ENCODE measurements at regions not wholly inside any gene's neighbourhood (a gene's known extent, or its start where the extent isn't known, plus 50 kb on each side); places are given as distances from the start of the nearest gene placed in this dataset.

DNA sequence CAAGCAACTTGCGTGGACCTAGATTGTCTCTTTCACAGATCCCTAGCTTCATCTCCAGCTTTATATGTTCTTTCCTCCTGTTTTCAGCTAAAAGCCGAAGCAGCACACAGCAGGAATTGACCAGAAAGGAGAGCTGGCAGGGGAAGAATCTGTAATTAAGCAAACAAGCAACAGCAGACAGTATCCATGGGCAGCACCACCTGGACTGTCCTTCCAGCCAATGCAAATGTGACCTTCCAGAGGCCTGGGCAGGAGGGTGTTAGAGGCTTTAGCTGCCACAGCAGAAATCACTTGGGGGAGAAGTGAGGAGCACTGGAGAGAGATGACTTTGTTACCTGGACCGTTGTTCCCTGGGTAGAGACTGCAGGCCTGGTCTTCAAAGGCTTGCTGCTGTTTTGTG, 427.6 kb upstream of the GOT2 start:
- TF ChIP-seq, protein P1, sequence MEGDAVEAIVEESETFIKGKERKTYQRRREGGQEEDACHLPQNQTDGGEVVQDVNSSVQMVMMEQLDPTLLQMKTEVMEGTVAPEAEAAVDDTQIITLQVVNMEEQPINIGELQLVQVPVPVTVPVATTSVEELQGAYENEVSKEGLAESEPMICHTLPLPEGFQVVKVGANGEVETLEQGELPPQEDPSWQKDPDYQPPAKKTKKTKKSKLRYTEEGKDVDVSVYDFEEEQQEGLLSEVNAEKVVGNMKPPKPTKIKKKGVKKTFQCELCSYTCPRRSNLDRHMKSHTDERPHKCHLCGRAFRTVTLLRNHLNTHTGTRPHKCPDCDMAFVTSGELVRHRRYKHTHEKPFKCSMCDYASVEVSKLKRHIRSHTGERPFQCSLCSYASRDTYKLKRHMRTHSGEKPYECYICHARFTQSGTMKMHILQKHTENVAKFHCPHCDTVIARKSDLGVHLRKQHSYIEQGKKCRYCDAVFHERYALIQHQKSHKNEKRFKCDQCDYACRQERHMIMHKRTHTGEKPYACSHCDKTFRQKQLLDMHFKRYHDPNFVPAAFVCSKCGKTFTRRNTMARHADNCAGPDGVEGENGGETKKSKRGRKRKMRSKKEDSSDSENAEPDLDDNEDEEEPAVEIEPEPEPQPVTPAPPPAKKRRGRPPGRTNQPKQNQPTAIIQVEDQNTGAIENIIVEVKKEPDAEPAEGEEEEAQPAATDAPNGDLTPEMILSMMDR (IDR thresholded peaks at IDR 0.05; ENCODE audit: insufficient read depth, low read length), result no peak
- no peak overlapping the region for H3K4me3 ChIP-seq (ENCODE audit: low read depth, low read length)
- no peak for DNase-seq (ENCODE audit: low read depth)

DNA sequence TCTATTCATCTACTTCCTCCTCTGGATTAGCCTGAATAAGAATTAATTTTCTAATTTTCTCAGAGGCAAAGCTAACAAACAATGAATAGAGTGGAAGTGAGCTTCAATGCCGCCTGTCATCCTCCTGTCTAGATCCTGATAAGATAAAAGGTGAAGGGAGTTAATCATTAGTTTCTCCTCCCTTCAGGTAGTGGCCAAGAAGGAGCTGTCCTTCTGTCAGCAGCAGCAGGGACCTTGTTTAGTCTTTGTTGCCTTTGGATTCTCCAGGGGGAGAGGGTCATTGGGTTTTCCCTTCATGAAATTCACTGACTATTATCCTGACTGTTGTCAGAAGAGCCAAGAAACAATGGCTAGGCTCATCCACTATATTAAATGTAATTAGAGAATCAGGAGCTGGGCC, 420.2 kb upstream of the GOT2 start:
- TF ChIP-seq, protein P1 (IDR thresholded peaks at IDR 0.05; ENCODE audit: insufficient read depth, low read length), result no peak
- no peak for DNase-seq (ENCODE audit: low read depth)

DNA sequence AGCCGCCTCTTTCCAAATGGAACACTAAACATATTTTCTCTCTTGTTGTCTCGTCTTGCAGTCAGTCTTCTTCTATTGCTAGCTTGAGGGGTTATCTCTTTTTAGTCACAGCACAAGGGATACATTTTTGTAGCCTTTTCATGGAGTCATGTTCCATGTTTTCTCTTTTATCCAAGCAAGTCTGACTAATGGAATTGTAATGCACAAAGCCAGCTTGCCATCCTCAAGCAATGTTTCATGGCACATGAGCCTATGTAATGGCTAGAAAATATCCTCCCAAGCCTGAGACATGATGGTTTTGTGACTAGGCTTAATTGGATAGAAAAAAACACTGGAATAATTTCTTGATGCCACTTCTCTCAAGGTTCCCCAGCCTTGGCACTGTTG, 414.6 kb upstream of the GOT2 start:
- TF ChIP-seq, protein P1 (IDR thresholded peaks at IDR 0.05; ENCODE audit: insufficient read depth, low read length), result no peak
- no peak for DNase-seq (ENCODE audit: low read depth)
- H3K4me3 ChIP-seq (ENCODE audit: low read depth, low read length), result no peak overlapping the region

More for the DNA sequence above, 420.2 kb upstream of the GOT2 start:
- H3K4me3 ChIP-seq (ENCODE audit: low read depth, low read length), result no peak overlapping the region

DNA sequence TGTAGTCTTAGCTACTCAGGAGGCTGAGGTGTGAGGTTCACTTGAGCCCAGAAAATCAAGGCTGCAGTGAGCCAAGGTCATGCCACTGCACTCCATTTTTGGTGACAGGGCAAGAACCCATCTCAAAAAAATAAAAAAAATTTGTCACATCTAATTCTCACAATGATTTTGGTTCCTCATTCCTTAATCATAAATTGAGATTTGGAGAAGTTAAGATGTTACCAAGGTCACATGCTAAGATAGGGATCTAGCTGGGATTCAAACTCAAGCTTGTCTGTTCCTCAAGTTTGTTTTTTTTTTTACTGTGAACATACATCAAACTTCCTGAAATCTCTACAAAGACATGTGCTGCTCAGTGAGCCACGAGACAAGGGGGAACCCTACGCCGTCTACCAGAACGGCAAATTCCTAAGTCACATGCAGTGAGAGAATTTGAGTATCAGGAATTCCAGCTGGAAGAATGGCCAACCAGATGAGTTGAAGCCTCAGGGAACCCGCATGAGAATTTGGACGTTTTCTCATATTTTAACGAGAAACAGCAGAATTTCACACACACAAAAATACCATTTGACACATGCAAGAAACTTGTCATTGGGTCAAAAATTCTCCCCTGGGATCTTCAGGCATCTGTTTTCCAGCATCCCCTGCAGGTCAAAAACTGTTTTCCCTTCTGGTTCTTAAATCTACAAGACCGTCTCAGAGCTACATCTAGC, 414.1 kb upstream of the GOT2 start:
- TF ChIP-seq, protein P1 (IDR thresholded peaks at IDR 0.05; ENCODE audit: insufficient read depth, low read length), result no peak
- H3K4me3 ChIP-seq (ENCODE audit: low read depth, low read length), result no peak overlapping the region
- DNase-seq (ENCODE audit: low read depth), result no peak

DNA sequence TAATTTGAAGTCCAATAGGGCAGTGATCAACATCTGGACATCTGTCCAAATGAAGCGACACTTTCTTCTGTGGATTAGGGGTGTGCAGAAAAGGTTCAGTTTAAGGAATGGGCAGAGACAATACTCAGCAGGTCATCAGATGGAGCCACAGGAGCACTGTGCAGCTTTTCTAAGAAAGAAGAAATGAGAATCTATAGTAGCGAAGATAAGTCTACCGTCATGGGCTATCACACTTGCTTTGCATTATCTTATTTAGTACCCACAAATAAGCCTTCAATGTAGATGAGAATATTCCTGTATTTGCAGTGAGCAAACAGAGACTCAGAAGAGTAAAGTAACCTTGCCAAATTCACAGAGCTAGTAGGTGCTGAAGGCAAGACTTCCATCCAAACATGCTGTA, 412.0 kb upstream of the GOT2 start:
- no peak overlapping the region for H3K4me3 ChIP-seq (ENCODE audit: low read depth, low read length)
- TF ChIP-seq, protein P1 (IDR thresholded peaks at IDR 0.05; ENCODE audit: insufficient read depth, low read length), result no peak
- no peak for DNase-seq (ENCODE audit: low read depth)

DNA sequence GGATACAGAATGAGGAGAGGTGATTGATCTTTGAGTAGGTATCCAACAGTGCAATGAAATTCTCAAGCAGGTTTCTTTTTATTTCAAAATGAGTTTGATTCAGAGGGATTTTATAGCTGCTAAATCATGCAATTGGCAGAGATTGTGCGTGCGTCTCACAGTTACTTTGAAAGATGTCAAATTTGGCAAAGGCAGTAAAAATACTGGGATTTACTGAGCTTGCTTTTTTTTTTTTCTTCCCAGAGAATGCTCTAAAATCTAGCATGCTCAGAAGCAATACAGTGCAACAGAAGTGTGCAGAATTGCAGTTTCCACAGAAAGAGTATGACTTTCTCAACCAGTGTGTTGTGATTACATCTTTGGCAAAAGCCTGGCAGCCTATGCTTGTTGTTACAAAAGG, 410.7 kb upstream of the GOT2 start:
- TF ChIP-seq, protein P1 (IDR thresholded peaks at IDR 0.05; ENCODE audit: insufficient read depth, low read length), result no peak
- DNase-seq (ENCODE audit: low read depth), result no peak
- H3K4me3 ChIP-seq (ENCODE audit: low read depth, low read length), result no peak overlapping the region

DNA sequence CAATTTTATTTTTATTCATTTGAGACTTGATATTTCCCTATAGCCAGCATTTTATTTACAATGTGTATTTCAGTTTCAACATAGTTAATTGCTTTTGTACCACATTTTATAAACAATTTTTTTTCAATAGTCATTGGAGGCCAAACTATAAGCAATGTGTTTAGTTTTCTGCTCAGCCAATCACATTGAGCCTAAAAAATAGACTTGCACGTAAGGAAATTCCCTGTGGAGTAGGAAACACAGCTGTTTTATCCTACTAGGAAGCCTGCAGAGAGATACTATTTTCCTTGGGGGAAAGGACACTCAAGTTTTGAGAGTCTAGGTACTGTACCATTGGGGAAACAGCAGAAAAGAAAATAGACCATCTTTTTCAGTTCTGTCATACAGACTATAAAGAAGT, 410.2 kb upstream of the GOT2 start:
- TF ChIP-seq, protein P1 (IDR thresholded peaks at IDR 0.05; ENCODE audit: insufficient read depth, low read length), result no peak
- no peak for DNase-seq (ENCODE audit: low read depth)
- H3K4me3 ChIP-seq (ENCODE audit: low read depth, low read length), result no peak overlapping the region
